ENCODE measurements at regions not wholly inside any gene's neighbourhood (a gene's known extent, or its start where the extent isn't known, plus 50 kb on each side); places are given as distances from the start of the nearest gene placed in this dataset.
"Not testable (repeated sequence)": the region's sequence is repeated elsewhere in the genome, so short reads cannot be mapped to it uniquely, and the experiment has no call there.

DNA sequence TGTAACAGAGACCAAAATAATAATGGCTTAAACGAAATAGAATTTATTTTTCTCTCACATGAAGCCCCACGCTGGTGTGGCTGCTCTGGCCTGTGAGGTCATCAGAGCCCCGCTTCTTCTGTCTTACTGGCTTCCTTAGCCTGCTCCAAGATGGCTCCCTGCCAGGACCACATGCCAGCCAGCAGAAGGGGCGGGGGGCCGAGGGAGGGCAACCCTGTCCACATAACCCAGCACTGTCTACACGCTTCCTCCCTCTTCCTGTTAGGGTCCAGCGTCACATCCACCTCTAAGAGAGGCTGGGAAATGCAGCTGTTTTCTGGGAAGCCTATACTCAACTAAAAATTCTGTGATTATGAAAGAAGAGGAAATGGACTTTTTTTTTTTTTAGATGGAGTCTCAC, 107.9 kb upstream of the DLG1 start:
- DNase-seq (ENCODE audit: low read depth), result no peak

GRCh38 chr3:197404754-197405153, 106.3 kb upstream of the DLG1 start:
- no peak for DNase-seq (ENCODE audit: low read depth)

DNA sequence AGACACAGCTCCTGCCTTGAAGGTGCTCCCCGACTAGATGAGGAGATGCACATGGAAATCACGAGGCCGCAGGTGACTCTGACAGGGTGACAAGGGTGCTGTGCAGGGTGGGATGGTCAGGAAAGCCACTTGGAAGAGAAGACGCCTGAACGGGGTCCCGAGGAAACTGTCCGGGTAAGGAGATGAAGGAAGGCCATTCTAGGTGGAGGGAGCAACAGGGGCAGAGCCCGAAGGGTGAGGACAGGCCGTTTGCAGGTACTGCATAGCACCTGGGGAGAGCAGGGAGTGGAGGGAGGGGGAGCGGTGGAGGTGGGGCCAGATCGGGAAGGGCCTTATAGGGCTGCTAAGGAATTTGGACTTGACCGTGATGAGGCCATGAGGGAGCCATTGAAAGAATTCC, 105.6 kb upstream of the DLG1 start:
- no peak for DNase-seq (ENCODE audit: low read depth)

DNA sequence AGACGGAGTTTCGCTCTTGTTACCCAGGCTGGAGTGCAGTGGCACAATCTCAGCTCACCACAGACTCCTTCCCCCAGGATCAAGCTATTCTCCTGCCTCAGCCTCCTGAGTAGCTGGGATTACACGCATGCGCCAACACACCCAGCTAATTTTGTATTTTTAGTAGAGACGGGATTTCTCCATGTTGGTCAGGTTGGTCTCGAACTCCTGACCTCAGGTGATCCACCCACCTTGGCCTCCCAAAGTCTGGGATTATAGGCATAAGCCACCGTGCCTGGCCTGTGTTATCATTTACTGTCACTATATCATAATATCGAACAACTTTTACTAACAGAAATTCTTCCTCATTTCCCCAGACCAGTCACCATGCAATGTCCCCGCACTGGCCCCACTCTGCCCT, 104.0 kb upstream of the DLG1 start:
- DNase-seq (ENCODE audit: low read depth), result not testable (repeated sequence)

GRCh38 chr3:197399486-197399885, 101.1 kb upstream of the DLG1 start:
- DNase-seq (ENCODE audit: low read depth), result no peak

DNA sequence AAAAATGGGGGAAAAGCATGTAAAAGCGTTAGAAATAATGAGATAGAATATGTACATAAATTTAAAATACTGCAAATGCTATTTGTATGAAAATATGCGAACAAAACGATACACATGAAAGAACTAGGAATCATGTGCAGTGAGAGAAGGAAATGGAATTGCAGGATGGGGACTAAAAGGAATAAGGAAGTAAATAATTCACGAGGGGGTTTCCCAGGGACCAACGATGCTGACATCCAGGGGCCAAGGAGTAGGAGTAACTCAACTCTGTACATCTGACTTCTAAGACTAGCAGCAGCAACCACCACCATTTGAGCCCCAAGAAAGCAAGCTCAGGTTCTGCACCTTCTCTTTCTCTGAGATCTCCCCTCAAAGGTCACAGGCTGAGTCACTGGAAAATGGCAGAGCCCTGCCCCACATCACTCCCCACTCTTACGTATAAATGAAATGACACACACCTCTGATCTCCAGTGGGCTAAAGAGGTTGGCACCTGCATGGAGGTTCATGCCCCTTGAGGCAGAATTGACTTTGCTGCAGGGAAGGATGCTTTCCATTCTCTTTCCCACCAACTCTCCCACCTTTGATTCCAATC, 100.0 kb upstream of the DLG1 start:
- peak; percentile 22 for DNase-seq (ENCODE audit: low read depth)

GRCh38 chr3:197397838-197398237, 99.4 kb upstream of the DLG1 start:
- DNase-seq (ENCODE audit: low read depth), result no peak

DNA sequence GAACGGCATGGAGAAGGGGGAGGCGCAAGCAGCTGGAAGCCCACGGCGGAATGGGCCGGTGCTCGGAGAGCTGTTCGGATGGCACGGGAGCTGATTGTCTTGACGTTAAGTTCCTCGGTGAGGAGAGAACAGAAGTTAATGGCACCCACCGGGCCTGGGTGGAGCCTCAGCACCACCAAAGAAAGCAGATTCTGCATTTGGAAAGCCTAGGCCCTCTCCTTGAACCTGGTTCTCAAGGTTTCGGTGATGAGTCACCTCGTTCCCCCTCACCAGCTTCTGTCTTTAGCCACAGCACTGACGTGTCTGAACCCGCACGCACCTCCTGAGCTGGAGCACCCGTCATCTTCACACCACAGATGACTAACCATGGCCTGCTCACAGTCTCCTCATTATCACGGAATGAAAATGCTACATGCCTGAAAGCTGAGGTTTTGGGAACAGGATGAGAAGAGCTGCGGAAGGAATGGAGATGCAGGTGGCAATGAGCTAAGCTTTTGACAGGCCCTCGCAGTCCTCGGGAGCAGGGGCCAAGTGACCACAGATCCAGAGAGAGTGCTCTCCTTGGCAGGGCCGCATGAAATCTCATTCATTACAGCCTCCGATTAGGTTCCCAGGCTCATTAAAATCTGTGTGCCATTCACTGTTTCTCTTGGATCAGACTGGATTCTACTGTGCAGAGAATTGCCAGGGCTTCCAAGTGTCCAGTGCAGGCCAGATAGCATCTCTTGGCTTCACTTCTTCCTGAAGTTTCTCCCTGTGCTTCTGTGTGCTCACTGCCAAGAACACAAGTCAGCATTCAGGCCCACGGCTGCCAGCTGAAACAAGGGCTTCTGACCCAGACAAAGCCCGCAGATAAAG, 96.3 kb upstream of the DLG1 start:
- DNase-seq (ENCODE audit: low read depth), result peak; percentile 92

DNA sequence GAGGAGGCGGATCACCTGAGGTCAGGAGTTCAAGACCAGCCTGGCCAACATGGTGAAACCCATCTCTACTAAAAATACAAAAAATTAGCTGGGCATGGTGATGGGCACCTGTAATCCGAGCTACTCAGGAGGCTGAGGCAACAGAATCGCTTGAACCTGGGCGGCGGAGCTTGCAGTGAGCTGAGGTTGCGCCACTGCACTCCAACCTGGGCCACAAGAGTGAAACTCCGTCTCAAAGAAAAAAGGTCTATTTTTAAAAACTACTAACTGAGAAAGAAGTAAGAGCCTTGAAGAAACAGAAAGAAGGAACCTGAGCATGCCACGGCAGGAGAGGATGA, 95.7 kb upstream of the DLG1 start:
- DNase-seq (ENCODE audit: low read depth), result not testable (repeated sequence)

DNA sequence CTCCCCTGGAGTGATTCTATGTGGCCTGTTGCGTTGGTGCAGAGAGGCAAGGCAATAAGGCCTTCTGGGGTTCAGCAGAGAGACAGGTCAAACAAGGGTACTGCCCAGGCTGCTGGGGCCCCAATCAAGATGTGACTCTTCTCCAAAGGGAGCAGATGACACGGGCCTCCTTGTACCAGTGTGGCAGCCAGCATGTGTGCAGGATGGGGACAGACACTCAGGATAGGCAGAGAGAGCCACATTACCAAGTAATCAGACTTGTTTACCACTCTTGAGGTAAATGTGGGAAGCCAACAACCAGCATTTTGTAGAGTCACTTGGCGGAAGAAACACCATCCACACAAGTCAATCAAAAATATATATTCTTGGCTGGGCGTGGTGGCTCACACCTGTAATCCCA, 95.3 kb upstream of the DLG1 start:
- no peak for DNase-seq (ENCODE audit: low read depth)

GRCh38 chr3:197392961-197393360, 94.5 kb upstream of the DLG1 start:
- peak; percentile 30 for DNase-seq (ENCODE audit: low read depth)

GRCh38 chr3:197381371-197381770, 83.0 kb upstream of the DLG1 start:
- DNase-seq (ENCODE audit: low read depth), result peak; percentile 56

DNA sequence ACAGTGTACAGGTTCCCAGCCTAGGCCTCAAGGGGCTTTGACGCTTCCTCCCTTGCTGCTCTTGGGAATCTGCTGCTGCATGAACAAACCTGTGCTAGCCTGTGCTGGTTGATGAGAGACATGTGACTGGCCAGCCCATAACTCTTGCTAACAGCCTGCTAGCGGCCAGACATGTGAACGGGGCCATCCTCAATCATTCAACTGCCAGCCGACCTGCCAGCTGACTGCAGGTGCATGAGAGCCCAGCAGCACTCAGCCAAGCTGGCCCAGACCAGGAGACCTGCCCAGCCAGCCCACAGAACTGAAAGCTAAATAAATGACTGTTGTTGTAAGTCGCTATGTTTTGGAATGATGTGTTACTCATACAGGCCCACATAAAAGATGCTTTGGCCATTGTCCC, 82.4 kb upstream of the DLG1 start:
- DNase-seq (ENCODE audit: low read depth), result no peak

GRCh38 chr3:197378985-197379718, 80.7 kb upstream of the DLG1 start:
- no peak for DNase-seq (ENCODE audit: low read depth)

- no peak for DNase-seq (ENCODE audit: low read depth)
These were observed 78.5 kb upstream of the DLG1 start for GRCh38 chr3:197376735-197377555.

DNA sequence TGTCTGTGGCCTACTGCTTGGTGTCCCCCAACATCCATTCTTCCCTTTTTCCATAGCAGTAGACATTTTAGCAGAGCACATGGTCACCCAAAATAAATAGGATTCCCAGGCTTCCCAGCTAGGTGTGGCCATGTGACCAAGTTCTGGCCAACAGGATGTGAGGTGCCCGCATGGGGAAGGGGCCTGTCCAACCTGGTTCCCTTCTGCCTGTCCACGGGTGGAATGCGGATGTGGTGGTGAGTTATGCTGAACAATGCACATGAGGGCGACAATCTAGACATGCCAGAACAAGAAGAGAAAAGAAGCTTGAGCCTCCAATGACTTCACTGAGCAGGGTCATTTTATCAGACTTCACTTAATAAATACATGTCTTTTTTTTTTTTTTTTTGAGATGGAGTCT, 77.6 kb upstream of the DLG1 start:
- DNase-seq (ENCODE audit: low read depth), result no peak

GRCh38 chr3:197375001-197375441, 76.6 kb upstream of the DLG1 start:
- no peak for DNase-seq (ENCODE audit: low read depth)

- DNase-seq (ENCODE audit: low read depth), result no peak
These were observed 74.7 kb upstream of the DLG1 start for GRCh38 chr3:197373096-197373495.

GRCh38 chr3:197372047-197372661, 73.7 kb upstream of the DLG1 start:
- DNase-seq (ENCODE audit: low read depth), result peak; percentile 93

DNA sequence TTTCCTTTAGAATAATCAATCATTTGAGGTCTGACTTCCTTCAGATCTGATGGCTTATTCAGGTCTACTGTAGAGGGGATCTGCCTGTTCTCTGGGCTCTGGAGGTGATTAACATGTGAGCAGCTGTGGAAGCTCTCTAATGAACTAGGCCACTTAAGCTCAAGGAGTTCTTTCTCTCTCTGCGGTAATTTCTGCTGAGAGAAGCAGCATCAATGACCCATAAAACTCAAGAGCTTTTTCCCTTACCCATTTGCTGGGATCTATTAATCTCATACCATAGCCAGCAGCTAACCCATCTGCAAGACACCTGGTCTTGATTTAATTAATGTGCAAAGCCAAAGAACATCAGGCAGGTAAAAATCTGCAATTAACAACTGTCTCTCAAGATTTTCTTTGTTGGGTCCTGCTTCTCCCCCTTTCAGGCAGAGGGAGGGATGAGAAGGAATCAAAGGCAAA, 73.2 kb upstream of the DLG1 start:
- DNase-seq (ENCODE audit: low read depth), result peak; percentile 39

- no peak for DNase-seq (ENCODE audit: low read depth)
These were observed 71.1 kb upstream of the DLG1 start for GRCh38 chr3:197369545-197369944.
